B cell (primary cell): ENCODE measurements at regions not wholly inside any gene's neighbourhood (a gene's known extent, or its start where the extent isn't known, plus 50 kb on each side); places are given as distances from the start of the nearest gene placed in this dataset.

Experiments used
- CTCF ChIP-seq: fragments of 200-600 bp; IDR thresholded peaks from one replicate; pipeline ENCODE4 v1.8.0; 2022; ENCODE audit warnings: antibody characterized with exemption, mild to moderate bottlenecking
- EZH2 ChIP-seq: IDR thresholded peaks from 2 replicates; pipeline ENCODE4 v1.6.1; 2012; ENCODE audit warnings: borderline replicate concordance, low read depth, mild to moderate bottlenecking, moderate library complexity, low read length; ENCODE audit not compliant: insufficient read depth, poor library complexity, severe bottlenecking

- TF ChIP-seq CTCF (no peak), EZH2 (no peak)
Observed at GRCh38 chr10:131694168-131694780, 206.5 kb upstream of the PPP2R2D start.
